Activated CD4-positive, alpha-beta T cell treated with anti-CD3 and anti-CD28 coated beads for 36 hours (primary cell): ENCODE measurements at regions not wholly inside any gene's neighbourhood (a gene's known extent, or its start where the extent isn't known, plus 50 kb on each side); places are given as distances from the start of the nearest gene placed in this dataset.

Experiments used
- ATAC-seq: fragments of 200-7000 bp; cut with Tn5 transposase; one replicate; pipeline ENCODE4 v1.10.0; 2021; ENCODE audit warnings: mild to moderate bottlenecking, moderate library complexity
- CTCF ChIA-PET: fragments of 350-600 bp; sonication (Branson Sonifier 250); formaldehyde crosslinking; loops from one replicate; lab custom pipeline; 2021; ENCODE audit warnings: antibody characterized with exemption; lab: Charles Lee
- POLR2A ChIA-PET: fragments of 350-600 bp; sonication (Branson Sonifier 250); formaldehyde crosslinking; loops from one replicate; lab custom pipeline; 2021; ENCODE audit warnings: antibody characterized with exemption, inconsistent platforms; lab: Charles Lee
- DNase-seq: peaks from one replicate; pipeline ENCODE4 v3.0.0-alpha.2; 2020
- H3K27ac Mint-ChIP-seq: one replicate; pipeline ENCODE4 v1.8.0; 2021; ENCODE audit warnings: mixed read lengths
- H3K27me3 Mint-ChIP-seq: one replicate; pipeline ENCODE4 v1.8.0; 2021; ENCODE audit warnings: mixed read lengths
- H3K36me3 Mint-ChIP-seq: one replicate; pipeline ENCODE4 v1.8.0; 2021; ENCODE audit warnings: low read depth, mixed read lengths
- H3K4me1 Mint-ChIP-seq: one replicate; pipeline ENCODE4 v1.8.0; 2021; ENCODE audit warnings: mixed read lengths
- H3K4me3 Mint-ChIP-seq: one replicate; pipeline ENCODE4 v1.8.0; 2021; ENCODE audit warnings: mild to moderate bottlenecking, moderate library complexity, mixed read lengths
- H3K9me3 Mint-ChIP-seq: one replicate; pipeline ENCODE4 v1.8.0; 2021; ENCODE audit warnings: low read depth, mixed read lengths
- intact Hi-C, 2 experiments: fragments of 100-400 bp; cut with DNase I in 1 of 2; cut with micrococcal nuclease in 1 of 2; formaldehyde crosslinking; loops; one replicate each; pipeline versions ENCODE4 v1.14.2 to v1.15.1; 2022 to 2024; cut with DNase I, micrococcal nuclease

- no peak for ATAC-seq
- Mint-ChIP-seq H3K36me3 (no peaks in the 10 kb centered on the region), H3K4me3 (no peak overlapping the region), H3K4me1 (no peaks in the 10 kb centered on the region), H3K9me3 (no peaks in the 10 kb centered on the region), H3K27ac (no peak overlapping the region), H3K27me3 (no peaks in the 10 kb centered on the region)
- intact Hi-C loops: no loop called here
- no peak for DNase-seq
- ChIA-PET CTCF (no interaction called here), POLR2A (interaction anchor here (0.5 kb wide), 1 partner anchor 18 kb away, joined by 8 read pairs; no protein-coding TSS in a partner anchor)
These were observed 106.6 kb upstream of the IGSF10 start for GRCh38 chr3:151567477-151567876.

- ChIA-PET CTCF (no interaction called here), POLR2A (no interaction called here)
- Mint-ChIP-seq H3K36me3 (no peaks in the 10 kb centered on the region), H3K4me1 (no peaks in the 10 kb centered on the region), H3K4me3 (no peak overlapping the region), H3K27me3 (no peaks in the 10 kb centered on the region), H3K9me3 (no peaks in the 10 kb centered on the region), H3K27ac (no peak overlapping the region)
- intact Hi-C loops: no loop called here
- ATAC-seq (no peak), DNase-seq (no peak)
These were observed 103.4 kb upstream of the IGSF10 start for GRCh38 chr3:151564261-151564660.

- no peaks in the 10 kb centered on the region for H3K36me3 Mint-ChIP-seq
- intact Hi-C loops: no loop called here
- no peaks in the 10 kb centered on the region for H3K4me1 Mint-ChIP-seq
- DNase-seq (no peak), ATAC-seq (no peak)
- ChIA-PET CTCF (no interaction called here), POLR2A (no interaction called here)
- no peak overlapping the region for H3K4me3 Mint-ChIP-seq
- H3K27ac Mint-ChIP-seq: no peak overlapping the region
- no peaks in the 10 kb centered on the region for H3K9me3 Mint-ChIP-seq
- H3K27me3 Mint-ChIP-seq: no peaks in the 10 kb centered on the region
These were observed 102.4 kb upstream of the IGSF10 start for GRCh38 chr3:151563305-151563704.

- Mint-ChIP-seq H3K9me3 (no peaks in the 10 kb centered on the region), H3K4me1 (no peaks in the 10 kb centered on the region), H3K27me3 (no peaks in the 10 kb centered on the region), H3K36me3 (no peaks in the 10 kb centered on the region), H3K27ac (no peak overlapping the region), H3K4me3 (no peak overlapping the region)
- POLR2A ChIA-PET: no interaction called here
- intact Hi-C loops: no loop called here
- DNase-seq (no peak), ATAC-seq (no peak)
- CTCF ChIA-PET: no interaction called here
These were observed 102.0 kb upstream of the IGSF10 start for GRCh38 chr3:151562891-151563290.

GRCh38 chr3:151561878-151562277, 101.0 kb upstream of the IGSF10 start:
- Mint-ChIP-seq H3K9me3 (no peaks in the 10 kb centered on the region), H3K4me3 (no peak overlapping the region), H3K4me1 (no peaks in the 10 kb centered on the region), H3K27me3 (no peaks in the 10 kb centered on the region), H3K27ac (no peak overlapping the region), H3K36me3 (no peaks in the 10 kb centered on the region)
- ATAC-seq (no peak), DNase-seq (no peak)
- CTCF ChIA-PET: no interaction called here
- intact Hi-C loops: no loop called here
- POLR2A ChIA-PET: no interaction called here

GRCh38 chr3:151560738-151561137, 99.9 kb upstream of the IGSF10 start:
- H3K27ac Mint-ChIP-seq: no peak overlapping the region
- H3K4me1 Mint-ChIP-seq: no peaks in the 10 kb centered on the region
- no peaks in the 10 kb centered on the region for H3K36me3 Mint-ChIP-seq
- ChIA-PET CTCF (interaction anchor here (0.6 to 0.8 kb wide), 2 partner anchors 78 to 1399 kb away, joined by 3 read pairs; no protein-coding TSS in a partner anchor), POLR2A (no interaction called here)
- no peak overlapping the region for H3K4me3 Mint-ChIP-seq
- DNase-seq (no peak), ATAC-seq (no peak)
- no peaks in the 10 kb centered on the region for H3K9me3 Mint-ChIP-seq
- intact Hi-C loops: no loop called here
- no peaks in the 10 kb centered on the region for H3K27me3 Mint-ChIP-seq

GRCh38 chr3:151559736-151560135, 98.9 kb upstream of the IGSF10 start:
- no peaks in the 10 kb centered on the region for H3K4me1 Mint-ChIP-seq
- H3K4me3 Mint-ChIP-seq: no peak overlapping the region
- DNase-seq (no peak), ATAC-seq (no peak)
- H3K27ac Mint-ChIP-seq: no peak overlapping the region
- ChIA-PET CTCF (interaction anchor here (0.8 kb wide), 1 partner anchor 77 kb away, joined by 3 read pairs; no protein-coding TSS in a partner anchor), POLR2A (no interaction called here)
- H3K27me3 Mint-ChIP-seq: no peaks in the 10 kb centered on the region
- no peaks in the 10 kb centered on the region for H3K36me3 Mint-ChIP-seq
- H3K9me3 Mint-ChIP-seq: no peaks in the 10 kb centered on the region
- intact Hi-C loops: no loop called here

- H3K36me3 Mint-ChIP-seq: no peaks in the 10 kb centered on the region
- ChIA-PET CTCF (no interaction called here), POLR2A (no interaction called here)
- ATAC-seq (no peak), DNase-seq (no peak)
- no peak overlapping the region for H3K27ac Mint-ChIP-seq
- H3K4me1 Mint-ChIP-seq: no peaks in the 10 kb centered on the region
- H3K27me3 Mint-ChIP-seq: no peaks in the 10 kb centered on the region
- intact Hi-C loops: no loop called here
- no peaks in the 10 kb centered on the region for H3K9me3 Mint-ChIP-seq
- H3K4me3 Mint-ChIP-seq: no peak overlapping the region
These were observed 97.8 kb upstream of the IGSF10 start for GRCh38 chr3:151558661-151559060.

- intact Hi-C loops: no loop called here
- ChIA-PET POLR2A (no interaction called here), CTCF (interaction anchor here (0.6 to 1.0 kb wide), 3 partner anchors 58 to 229 kb away, joined by 3 to 4 read pairs (median 4); no protein-coding TSS in a partner anchor)
- Mint-ChIP-seq H3K27ac (no peak overlapping the region), H3K27me3 (no peaks in the 10 kb centered on the region), H3K4me1 (no peaks in the 10 kb centered on the region), H3K9me3 (no peaks in the 10 kb centered on the region), H3K36me3 (no peaks in the 10 kb centered on the region), H3K4me3 (no peak overlapping the region)
- DNase-seq (no peak), ATAC-seq (no peak)
These were observed 96.4 kb upstream of the IGSF10 start for GRCh38 chr3:151557068-151557840.

GRCh38 chr3:151556596-151556995, 95.7 kb upstream of the IGSF10 start:
- Mint-ChIP-seq H3K4me1 (no peaks in the 10 kb centered on the region), H3K9me3 (no peaks in the 10 kb centered on the region), H3K27ac (no peak overlapping the region), H3K4me3 (no peak overlapping the region), H3K36me3 (no peaks in the 10 kb centered on the region), H3K27me3 (no peaks in the 10 kb centered on the region)
- POLR2A ChIA-PET: no interaction called here
- no peak for DNase-seq
- CTCF ChIA-PET: no interaction called here
- intact Hi-C loops: no loop called here
- ATAC-seq: no peak

GRCh38 chr3:151555523-151555922, 94.7 kb upstream of the IGSF10 start:
- ChIA-PET CTCF (no interaction called here), POLR2A (no interaction called here)
- H3K9me3 Mint-ChIP-seq: no peaks in the 10 kb centered on the region
- H3K4me1 Mint-ChIP-seq: no peaks in the 10 kb centered on the region
- no peak overlapping the region for H3K27ac Mint-ChIP-seq
- H3K27me3 Mint-ChIP-seq: no peaks in the 10 kb centered on the region
- intact Hi-C loops: no loop called here
- H3K4me3 Mint-ChIP-seq: no peak overlapping the region
- ATAC-seq: no peak
- H3K36me3 Mint-ChIP-seq: no peaks in the 10 kb centered on the region
- DNase-seq: no peak

GRCh38 chr3:151553888-151554287, 93.0 kb upstream of the IGSF10 start:
- intact Hi-C loops: no loop called here
- H3K27ac Mint-ChIP-seq: no peak overlapping the region
- DNase-seq (no peak), ATAC-seq (no peak)
- H3K4me1 Mint-ChIP-seq: no peaks in the 10 kb centered on the region
- no peak overlapping the region for H3K4me3 Mint-ChIP-seq
- no peaks in the 10 kb centered on the region for H3K36me3 Mint-ChIP-seq
- POLR2A ChIA-PET: no interaction called here
- CTCF ChIA-PET: interaction anchor here (0.7 kb wide), 2 partner anchors 58 to 295 kb away, joined by 3 to 4 read pairs; no protein-coding TSS in a partner anchor
- no peaks in the 10 kb centered on the region for H3K9me3 Mint-ChIP-seq
- H3K27me3 Mint-ChIP-seq: no peaks in the 10 kb centered on the region
